Lower leg skin (tissue), 4 donors: ENCODE measurements at regions not wholly inside any gene's neighbourhood (a gene's known extent, or its start where the extent isn't known, plus 50 kb on each side); places are given as distances from the start of the nearest gene placed in this dataset.

ENCODE experiments used
- DNase-seq, 2 donors: peaks; one replicate each; pipeline ENCODE4 v3.0.0-alpha.2; 2019; ENCODE audit warnings: low spot score in 2 of 2
- H3K4me3 ChIP-seq: fragments of 200-600 bp; sonication (generic); 2 replicates; pipeline ENCODE4 v1.5.1; 2017; ENCODE audit warnings: mild to moderate bottlenecking, low read depth; ENCODE audit not compliant: poor library complexity, severe bottlenecking
- CTCF ChIP-seq, 3 donors: fragments of 450-650 bp; IDR thresholded peaks; one replicate each; pipeline ENCODE4 v1.5.1; 2016; ENCODE audit warnings: antibody characterized with exemption in 3 of 3, mild to moderate bottlenecking in 3 of 3, moderate library complexity in 2 of 3
- POLR2A ChIP-seq, 2 donors: fragments of 450-650 bp; IDR thresholded peaks; one replicate each; pipeline ENCODE4 v1.6.1; 2016 to 2017; ENCODE audit warnings: antibody characterized with exemption in 2 of 2, mild to moderate bottlenecking in 1 of 2, moderate library complexity in 1 of 2
- WGBS, 2 donors: methylation state at CpG; one replicate each; pipeline ENCODE4 v1.1.5; 2018; 5-methylcytosine and 5-hydroxymethylcytosine counted together
- intact Hi-C: fragments of 100-400 bp; cut with DNase I; formaldehyde crosslinking; loops from one replicate; pipeline ENCODE4 v1.15.0; 2023; ENCODE audit warnings: low total_unique reads

DNA sequence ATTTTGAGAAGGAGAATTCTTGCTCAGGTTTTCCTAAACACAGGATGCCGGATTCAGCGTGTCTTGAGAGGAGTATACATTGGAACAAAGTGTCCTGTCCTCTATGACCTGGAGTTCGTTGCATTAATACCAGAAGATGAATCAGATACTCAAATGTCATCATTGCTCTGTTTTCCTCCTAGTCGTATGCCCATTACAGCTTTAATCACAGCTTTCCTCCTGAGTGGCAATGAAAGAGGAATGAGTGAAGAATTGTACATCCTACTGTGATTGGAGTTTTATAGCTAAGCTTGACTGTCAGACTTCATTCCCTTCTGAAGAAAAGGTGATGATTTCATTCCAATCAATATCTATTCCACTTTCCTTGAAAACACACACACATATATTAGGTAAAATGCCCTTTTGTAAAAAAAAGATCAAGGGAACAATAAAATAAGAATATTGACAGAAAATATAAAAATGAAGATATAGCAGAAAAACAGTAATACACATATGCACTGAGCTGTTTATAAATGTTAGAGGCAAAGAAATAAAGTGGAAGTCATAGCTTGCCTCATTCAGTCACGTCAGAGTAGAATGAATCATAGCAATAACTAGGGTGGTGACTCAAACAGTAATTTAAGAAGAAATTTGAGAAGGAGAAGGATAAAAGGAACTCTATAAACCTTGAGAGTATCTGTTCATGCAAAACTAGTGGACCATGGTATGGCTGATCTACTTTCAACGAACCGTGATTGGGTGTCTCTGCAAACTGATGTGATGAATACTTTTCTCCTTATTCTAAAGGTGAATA lies 501.5 kb downstream of the SUCLA2 start:
- intact Hi-C loops: no loop called here
- H3K4me3 ChIP-seq: no peak overlapping the region
- 51 to 63% methylated on average over 7 of the region's 7 CpGs for WGBS, 2 donors
- no peak for DNase-seq
- TF ChIP-seq POLR2A (IDR thresholded peaks at IDR 0.05) (no peak), CTCF (IDR thresholded peaks at IDR 0.05) (no peak)

- WGBS, 2 donors: 63 to 70% methylated on average over 3 of the region's 3 CpGs
- no peak overlapping the region for H3K4me3 ChIP-seq
- no peak for DNase-seq
- TF ChIP-seq POLR2A (IDR thresholded peaks at IDR 0.05) (no peak), CTCF (IDR thresholded peaks at IDR 0.05) (no peak)
- intact Hi-C loops: no loop called here
Measured at GRCh38 chr13:47484548-47484947, 516.5 kb downstream of the SUCLA2 start.

DNA sequence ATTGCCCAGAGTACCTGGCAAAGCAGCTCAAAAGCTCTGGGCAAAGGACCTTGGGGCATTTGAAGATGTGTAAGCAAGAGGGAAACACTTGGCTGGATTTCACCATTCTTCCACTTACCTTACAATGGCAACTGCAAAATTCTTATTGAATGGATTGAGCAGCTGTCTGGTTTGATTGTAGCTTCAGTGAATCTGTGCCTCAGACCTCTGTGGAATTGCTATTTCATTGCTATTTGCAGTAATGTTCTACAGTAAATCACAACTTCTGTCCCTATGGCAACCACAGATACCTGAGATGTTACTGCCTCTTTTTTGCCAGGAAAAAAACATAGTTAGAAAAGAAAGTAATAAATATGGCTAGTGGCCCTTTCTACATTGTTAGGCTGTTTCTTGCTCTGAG lies 519.5 kb downstream of the SUCLA2 start:
- no peak overlapping the region for H3K4me3 ChIP-seq
- no peak for DNase-seq
- no peak for TF ChIP-seq CTCF (IDR thresholded peaks at IDR 0.05)
- no peak for TF ChIP-seq POLR2A (IDR thresholded peaks at IDR 0.05)
- intact Hi-C loops: no loop called here

DNA sequence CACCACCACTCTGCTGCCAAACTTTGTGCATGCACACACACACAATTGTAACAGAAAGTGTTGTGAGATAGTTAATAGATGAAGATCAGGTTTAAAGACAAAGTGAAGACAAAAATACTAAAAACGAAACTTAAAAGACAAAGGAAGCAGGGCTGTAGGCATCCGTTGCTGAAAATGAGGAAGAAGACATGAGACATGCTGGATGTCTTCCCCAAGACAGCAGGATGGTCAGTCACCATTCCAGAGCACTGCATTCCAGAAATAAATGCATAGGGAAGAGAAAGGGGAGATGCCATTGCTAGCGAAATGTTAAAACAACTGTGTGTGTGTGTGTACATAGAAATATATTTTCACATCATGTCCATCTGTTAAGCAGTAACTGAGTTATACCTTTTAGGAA lies 520.1 kb downstream of the SUCLA2 start:
- 58 to 68% methylated on average over 3 of the region's 3 CpGs for WGBS, 2 donors
- no peak overlapping the region for H3K4me3 ChIP-seq
- TF ChIP-seq POLR2A (IDR thresholded peaks at IDR 0.05): no peak
- TF ChIP-seq CTCF (IDR thresholded peaks at IDR 0.05): no peak
- intact Hi-C loops: no loop called here
- no peak for DNase-seq

DNA sequence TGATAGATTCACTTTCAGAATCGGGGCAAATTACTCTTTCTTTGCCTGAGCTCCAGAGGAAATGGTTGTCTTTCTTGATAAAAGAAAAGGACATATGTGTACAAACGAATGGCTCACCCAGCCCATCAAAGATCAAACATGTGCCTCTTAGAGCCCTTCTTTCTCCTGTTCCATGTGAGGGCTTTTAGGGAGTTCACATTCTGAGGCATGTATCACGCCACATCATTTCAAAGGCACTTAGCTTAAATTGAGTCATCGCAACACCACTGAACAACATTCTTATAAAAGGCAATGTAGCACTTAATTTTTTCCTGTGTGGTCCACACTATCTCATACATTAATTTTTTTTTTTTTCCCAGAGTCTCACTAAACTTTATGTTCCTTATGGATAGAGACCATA lies 521.0 kb downstream of the SUCLA2 start:
- DNase-seq: no peak
- intact Hi-C loops: no loop called here
- TF ChIP-seq POLR2A (IDR thresholded peaks at IDR 0.05) (no peak), CTCF (IDR thresholded peaks at IDR 0.05) (no peak)
- WGBS, 2 donors: 79 to 85% methylated on average over 4 of the region's 4 CpGs
- no peak overlapping the region for H3K4me3 ChIP-seq

DNA sequence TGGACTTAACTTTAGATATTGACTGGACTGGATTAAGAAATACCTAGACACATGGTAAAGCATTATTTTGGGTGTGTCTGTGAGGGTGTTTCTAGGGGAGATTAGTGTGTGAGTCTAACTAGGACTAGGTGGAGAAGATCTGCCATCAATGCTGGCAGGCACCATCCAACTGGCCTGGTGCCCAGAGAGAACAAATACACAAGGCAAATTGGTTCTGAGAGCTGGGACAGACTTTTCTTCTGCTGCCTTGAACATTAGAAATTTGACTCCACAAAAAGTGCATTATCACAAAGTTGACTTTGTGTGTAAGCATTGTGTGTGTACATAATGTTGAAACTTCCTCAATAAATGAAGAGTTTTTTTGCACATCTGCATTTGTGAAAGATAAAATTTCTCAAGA lies 522.1 kb downstream of the SUCLA2 start:
- H3K4me3 ChIP-seq: no peak overlapping the region
- DNase-seq: no peak
- intact Hi-C loops: no loop called here
- TF ChIP-seq POLR2A (IDR thresholded peaks at IDR 0.05) (no peak), CTCF (IDR thresholded peaks at IDR 0.05) (no peak)
